ENCODE measurements at regions not wholly inside any gene's neighbourhood (a gene's known extent, or its start where the extent isn't known, plus 50 kb on each side); places are given as distances from the start of the nearest gene placed in this dataset.

GRCh38 chr15:61644550-61644949 lies 415.4 kb upstream of the RORA start:
- H3K4me3 ChIP-seq (ENCODE audit: low read depth, low read length), result no peak overlapping the region
- DNase-seq (ENCODE audit: low read depth), result no peak
- TF ChIP-seq, protein P1, sequence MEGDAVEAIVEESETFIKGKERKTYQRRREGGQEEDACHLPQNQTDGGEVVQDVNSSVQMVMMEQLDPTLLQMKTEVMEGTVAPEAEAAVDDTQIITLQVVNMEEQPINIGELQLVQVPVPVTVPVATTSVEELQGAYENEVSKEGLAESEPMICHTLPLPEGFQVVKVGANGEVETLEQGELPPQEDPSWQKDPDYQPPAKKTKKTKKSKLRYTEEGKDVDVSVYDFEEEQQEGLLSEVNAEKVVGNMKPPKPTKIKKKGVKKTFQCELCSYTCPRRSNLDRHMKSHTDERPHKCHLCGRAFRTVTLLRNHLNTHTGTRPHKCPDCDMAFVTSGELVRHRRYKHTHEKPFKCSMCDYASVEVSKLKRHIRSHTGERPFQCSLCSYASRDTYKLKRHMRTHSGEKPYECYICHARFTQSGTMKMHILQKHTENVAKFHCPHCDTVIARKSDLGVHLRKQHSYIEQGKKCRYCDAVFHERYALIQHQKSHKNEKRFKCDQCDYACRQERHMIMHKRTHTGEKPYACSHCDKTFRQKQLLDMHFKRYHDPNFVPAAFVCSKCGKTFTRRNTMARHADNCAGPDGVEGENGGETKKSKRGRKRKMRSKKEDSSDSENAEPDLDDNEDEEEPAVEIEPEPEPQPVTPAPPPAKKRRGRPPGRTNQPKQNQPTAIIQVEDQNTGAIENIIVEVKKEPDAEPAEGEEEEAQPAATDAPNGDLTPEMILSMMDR (conservative IDR thresholded peaks at IDR 0.05; ENCODE audit: low read depth, low read length), result peak; percentile 3

GRCh38 chr15:61641645-61642044 lies 412.5 kb upstream of the RORA start:
- no peak overlapping the region for H3K4me3 ChIP-seq (ENCODE audit: low read depth, low read length)
- TF ChIP-seq, protein P1 (conservative IDR thresholded peaks at IDR 0.05; ENCODE audit: low read depth, low read length), result no peak
- no peak for DNase-seq (ENCODE audit: low read depth)

GRCh38 chr15:61640756-61641155 lies 411.7 kb upstream of the RORA start:
- H3K4me3 ChIP-seq (ENCODE audit: low read depth, low read length), result no peak overlapping the region
- no peak for DNase-seq (ENCODE audit: low read depth)
- TF ChIP-seq, protein P1 (conservative IDR thresholded peaks at IDR 0.05; ENCODE audit: low read depth, low read length), result no peak

- no peak for DNase-seq (ENCODE audit: low read depth)
These were observed 410.4 kb upstream of the RORA start for GRCh38 chr15:61639491-61639890.

DNA sequence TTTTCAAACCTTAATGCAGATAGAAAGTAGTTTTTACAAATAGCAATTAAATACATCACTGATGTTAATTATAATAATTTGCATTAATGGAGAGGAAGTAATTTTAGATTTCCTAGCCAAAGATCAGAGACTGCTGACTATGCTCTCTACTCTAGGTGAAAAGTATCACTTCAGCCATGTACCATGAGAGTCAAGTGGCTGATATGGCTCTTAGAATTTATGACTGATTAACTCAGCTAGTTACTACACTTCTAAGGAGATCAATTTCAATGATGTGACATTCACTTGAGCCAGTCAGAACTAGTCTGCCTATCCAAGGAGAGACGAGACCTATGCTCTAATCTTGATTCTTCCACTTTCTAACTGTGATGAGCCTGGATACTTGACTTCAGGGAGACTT lies 405.7 kb upstream of the RORA start:
- TF ChIP-seq, protein P1 (conservative IDR thresholded peaks at IDR 0.05; ENCODE audit: low read depth, low read length), result no peak
- no peak for DNase-seq (ENCODE audit: low read depth)
- no peak overlapping the region for H3K4me3 ChIP-seq (ENCODE audit: low read depth, low read length)

More at GRCh38 chr15:61639491-61639890, 410.4 kb upstream of the RORA start:
- no peak overlapping the region for H3K4me3 ChIP-seq (ENCODE audit: low read depth, low read length)
- TF ChIP-seq, protein P1 (conservative IDR thresholded peaks at IDR 0.05; ENCODE audit: low read depth, low read length), result no peak

DNA sequence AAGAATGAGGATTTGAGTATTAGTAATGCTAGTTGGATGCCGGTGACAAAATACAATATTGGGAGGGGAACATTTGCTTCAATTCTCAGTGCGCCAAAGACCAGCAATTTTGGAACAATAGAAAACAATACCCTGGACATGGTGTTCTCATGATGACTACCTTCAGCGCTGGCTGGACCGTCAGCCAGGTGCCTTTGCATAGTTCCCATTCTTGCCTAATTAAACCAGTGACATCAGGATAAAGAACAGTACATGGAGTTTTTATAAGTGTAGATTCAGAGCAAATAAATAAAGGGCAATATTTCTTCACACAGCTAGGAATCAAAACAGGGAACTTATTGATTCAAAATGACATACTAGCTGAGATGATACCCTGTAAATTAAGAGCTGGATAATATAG lies 404.8 kb upstream of the RORA start:
- no peak for DNase-seq (ENCODE audit: low read depth)
- H3K4me3 ChIP-seq (ENCODE audit: low read depth, low read length), result no peak overlapping the region
- TF ChIP-seq, protein P1 (conservative IDR thresholded peaks at IDR 0.05; ENCODE audit: low read depth, low read length), result no peak

DNA sequence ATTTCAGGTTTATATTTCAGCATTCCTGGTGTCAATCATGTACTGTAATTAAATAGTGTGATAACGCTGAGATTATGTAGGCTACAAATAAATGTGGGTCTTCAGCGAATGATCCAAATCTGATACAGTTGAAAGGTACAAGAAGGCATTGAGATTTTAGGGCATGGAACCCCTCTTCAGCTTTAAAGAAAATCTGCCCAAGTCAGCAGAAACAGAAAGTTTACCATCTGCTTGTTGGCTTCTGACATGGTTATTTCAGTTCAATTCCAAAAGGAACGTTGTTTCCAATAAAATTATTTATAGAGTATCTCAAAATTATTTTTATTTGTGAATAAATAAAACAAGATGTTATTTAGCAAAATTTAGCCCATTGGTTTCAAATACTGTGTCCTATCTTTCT lies 400.2 kb upstream of the RORA start:
- DNase-seq (ENCODE audit: low read depth), result no peak
- no peak overlapping the region for H3K4me3 ChIP-seq (ENCODE audit: low read depth, low read length)
- TF ChIP-seq, protein P1 (conservative IDR thresholded peaks at IDR 0.05; ENCODE audit: low read depth, low read length), result no peak

Data from epithelial cell of proximal tubule (primary cell).